Breast epithelium (tissue), 4 donors: ENCODE measurements at regions not wholly inside any gene's neighbourhood (a gene's known extent, or its start where the extent isn't known, plus 50 kb on each side); places are given as distances from the start of the nearest gene placed in this dataset.

Source experiments
- DNase-seq, 2 donors: peaks; one replicate each; pipeline ENCODE4 v3.0.0-alpha.2; 2019; ENCODE audit warnings: low spot score in 2 of 2
- H3K27ac ChIP-seq, 2 donors: fragments of 200-600 bp; sonication (generic) in 1 of 2; one replicate each; pipeline ENCODE4 v1.5.1; 2016 to 2019; ENCODE audit warnings: mild to moderate bottlenecking in 1 of 2
- H3K27me3 ChIP-seq, 2 donors: fragments of 200-600 bp; sonication (generic) in 1 of 2; one replicate each; pipeline versions ENCODE4 v1.5.1 to v1.6.0; 2017 to 2019; ENCODE audit warnings: control low read depth in 1 of 2, mild to moderate bottlenecking in 1 of 2
- H3K36me3 ChIP-seq: fragments of 200-600 bp; one replicate; pipeline ENCODE4 v1.5.1; 2019
- H3K4me1 ChIP-seq, 2 donors: fragments of 200-600 bp; sonication (generic); one replicate each; pipeline ENCODE4 v1.5.1; 2016 to 2019; ENCODE audit warnings: control low read depth in 1 of 2
- H3K4me3 ChIP-seq, 3 donors: fragments of 200-600 bp; sonication (generic); 1 replicate in 2 of 3; 2 replicates in 1 of 3; pipeline ENCODE4 v1.5.1; 2016 to 2019; ENCODE audit warnings: mild to moderate bottlenecking in 3 of 3, moderate library complexity in 2 of 3
- H3K9me3 ChIP-seq, 2 donors: fragments of 200-600 bp; sonication (generic) in 1 of 2; one replicate each; pipeline ENCODE4 v1.5.1; 2016 to 2019; ENCODE audit warnings: control low read depth in 1 of 2
- POLR2A ChIP-seq: fragments of 450-650 bp; IDR thresholded peaks from one replicate; pipeline ENCODE4 v1.6.1; 2016; ENCODE audit warnings: antibody characterized with exemption, mild to moderate bottlenecking, moderate library complexity
- POLR2AphosphoS5 ChIP-seq, 3 donors: sonication (generic); formaldehyde crosslinking; IDR thresholded peaks; one replicate each; pipeline ENCODE4 v1.6.1; 2017; ENCODE audit warnings: antibody characterized with exemption in 3 of 3
- intact Hi-C: fragments of 100-400 bp; cut with DNase I; formaldehyde crosslinking; loops from one replicate; pipeline ENCODE4 v1.15.1; 2023; ENCODE audit warnings: low total_unique reads
- TF ChIP-seq, protein P1 (sequence below), 3 donors: fragments of 450-650 bp; IDR thresholded peaks; one replicate each; pipeline ENCODE4 v1.5.1; 2016 to 2017; ENCODE audit warnings: antibody characterized with exemption in 3 of 3, mild to moderate bottlenecking in 3 of 3, moderate library complexity in 3 of 3

DNA sequence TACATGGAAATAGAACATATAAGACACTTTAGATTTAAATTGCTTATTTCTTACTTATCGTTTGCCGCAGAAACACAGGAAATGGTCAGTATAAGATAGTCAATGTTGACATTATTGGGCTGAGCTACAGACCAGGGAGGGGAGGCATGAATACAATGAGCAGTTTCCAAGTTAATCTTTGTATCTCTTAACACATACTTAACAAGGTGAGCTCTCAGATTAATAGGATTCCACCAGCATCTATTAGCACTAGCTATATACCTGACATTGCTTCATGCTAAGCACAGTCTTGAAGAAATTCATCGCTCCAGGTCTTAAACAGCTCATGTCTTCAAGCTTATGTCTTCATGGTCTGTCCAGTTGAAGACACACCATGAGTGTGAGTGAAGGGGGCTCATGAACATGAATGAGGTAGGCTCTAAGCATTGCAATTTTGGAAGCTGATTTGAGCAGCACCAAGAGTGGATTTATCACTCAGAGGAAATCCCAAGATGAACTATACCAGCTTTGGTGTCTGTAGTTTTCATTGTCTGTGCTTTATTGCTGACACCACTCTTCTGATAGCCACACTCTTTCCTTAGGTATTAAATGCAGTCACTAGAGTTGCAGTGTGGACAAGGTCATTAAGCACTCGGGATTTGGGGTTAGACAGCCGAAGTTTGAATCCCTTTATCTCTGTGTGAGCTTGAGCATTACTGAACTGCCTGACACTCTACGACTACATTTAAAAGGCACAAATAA is 359.3 kb upstream of the EPHA4 start:
- Histone ChIP-seq H3K4me3 (no peak overlapping the region), H3K36me3 (no peaks in the 10 kb centered on the region), H3K27me3 (no peaks in the 10 kb centered on the region), H3K9me3 (no peaks in the 10 kb centered on the region), H3K4me1 (no peaks in the 10 kb centered on the region), H3K27ac (no peak overlapping the region)
- intact Hi-C loops: no loop called here
- no peak for DNase-seq
- TF ChIP-seq, protein P1, sequence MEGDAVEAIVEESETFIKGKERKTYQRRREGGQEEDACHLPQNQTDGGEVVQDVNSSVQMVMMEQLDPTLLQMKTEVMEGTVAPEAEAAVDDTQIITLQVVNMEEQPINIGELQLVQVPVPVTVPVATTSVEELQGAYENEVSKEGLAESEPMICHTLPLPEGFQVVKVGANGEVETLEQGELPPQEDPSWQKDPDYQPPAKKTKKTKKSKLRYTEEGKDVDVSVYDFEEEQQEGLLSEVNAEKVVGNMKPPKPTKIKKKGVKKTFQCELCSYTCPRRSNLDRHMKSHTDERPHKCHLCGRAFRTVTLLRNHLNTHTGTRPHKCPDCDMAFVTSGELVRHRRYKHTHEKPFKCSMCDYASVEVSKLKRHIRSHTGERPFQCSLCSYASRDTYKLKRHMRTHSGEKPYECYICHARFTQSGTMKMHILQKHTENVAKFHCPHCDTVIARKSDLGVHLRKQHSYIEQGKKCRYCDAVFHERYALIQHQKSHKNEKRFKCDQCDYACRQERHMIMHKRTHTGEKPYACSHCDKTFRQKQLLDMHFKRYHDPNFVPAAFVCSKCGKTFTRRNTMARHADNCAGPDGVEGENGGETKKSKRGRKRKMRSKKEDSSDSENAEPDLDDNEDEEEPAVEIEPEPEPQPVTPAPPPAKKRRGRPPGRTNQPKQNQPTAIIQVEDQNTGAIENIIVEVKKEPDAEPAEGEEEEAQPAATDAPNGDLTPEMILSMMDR (IDR thresholded peaks at IDR 0.05): no peak
- no peak for TF ChIP-seq POLR2A
- TF ChIP-seq POLR2AphosphoS5 (IDR thresholded peaks at IDR 0.05): no peak

DNA sequence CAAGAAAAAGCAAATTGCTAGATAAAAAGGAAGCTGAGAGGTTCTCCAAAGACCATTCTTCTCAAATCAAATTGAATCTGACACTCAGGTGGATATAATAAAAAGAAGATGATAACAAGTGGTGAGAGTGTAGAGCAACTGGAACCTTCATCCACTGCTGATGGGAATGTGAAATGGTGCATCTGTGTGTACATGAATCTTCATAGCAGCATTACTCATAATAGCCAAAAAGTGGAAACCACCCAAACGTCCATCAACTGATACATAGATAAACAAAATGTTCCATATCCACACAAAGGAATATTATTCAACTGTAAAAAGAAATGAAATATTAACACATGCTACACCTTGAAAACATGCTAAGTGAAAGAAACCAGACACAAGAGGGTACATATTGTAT is 357.2 kb upstream of the EPHA4 start:
- intact Hi-C loops: no loop called here
- Histone ChIP-seq H3K4me3 (no peak overlapping the region), H3K9me3 (no peaks in the 10 kb centered on the region), H3K27me3 (no peaks in the 10 kb centered on the region), H3K27ac (no peak overlapping the region), H3K36me3 (no peaks in the 10 kb centered on the region), H3K4me1 (no peaks in the 10 kb centered on the region)
- no peak for DNase-seq
- no peak for TF ChIP-seq POLR2A
- TF ChIP-seq, protein P1 (IDR thresholded peaks at IDR 0.05): no peak
- no peak for TF ChIP-seq POLR2AphosphoS5 (IDR thresholded peaks at IDR 0.05)

DNA sequence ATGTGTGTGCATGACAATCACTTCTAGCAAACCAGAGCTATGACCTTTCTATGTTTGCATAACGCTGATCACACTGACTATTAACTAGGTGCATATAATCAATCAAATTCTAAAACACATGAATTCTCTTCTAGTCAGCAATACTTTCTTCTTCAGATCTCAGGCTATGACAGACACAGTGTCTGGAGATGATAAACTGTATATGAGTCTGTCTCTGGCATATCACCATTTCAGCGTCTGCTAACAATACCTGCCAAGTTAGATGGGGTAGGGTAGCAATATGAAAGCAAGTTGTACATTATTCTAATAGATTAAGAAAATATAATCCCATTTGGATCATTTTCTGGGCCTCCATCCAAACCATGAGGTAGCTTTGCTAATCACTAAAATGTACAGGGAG is 354.2 kb upstream of the EPHA4 start:
- H3K9me3 ChIP-seq: no peaks in the 10 kb centered on the region
- DNase-seq: no peak
- intact Hi-C loops: no loop called here
- no peak overlapping the region for H3K27ac ChIP-seq
- no peaks in the 10 kb centered on the region for H3K4me1 ChIP-seq
- H3K27me3 ChIP-seq: no peaks in the 10 kb centered on the region
- TF ChIP-seq, protein P1 (IDR thresholded peaks at IDR 0.05): no peak
- TF ChIP-seq POLR2A: no peak
- no peaks in the 10 kb centered on the region for H3K36me3 ChIP-seq
- no peak overlapping the region for H3K4me3 ChIP-seq

DNA sequence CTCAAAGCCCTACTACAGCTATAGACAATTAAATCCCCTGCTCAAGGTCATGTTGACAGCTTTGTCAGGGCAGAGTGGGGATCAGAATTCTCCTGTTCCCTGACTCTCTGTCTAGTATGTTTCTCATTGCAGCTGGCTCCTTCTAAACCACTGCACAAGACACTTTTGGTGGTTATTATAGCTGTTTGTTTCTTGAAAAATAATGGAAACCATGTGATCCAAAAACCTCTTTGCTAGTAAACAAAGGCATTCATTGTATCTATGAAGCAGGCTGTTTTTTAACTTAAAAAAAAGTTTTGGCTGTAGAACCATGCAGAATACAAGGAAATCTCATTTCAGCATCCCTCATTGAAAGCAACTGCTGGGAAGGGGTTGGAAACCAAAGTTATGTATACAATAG is 352.5 kb upstream of the EPHA4 start:
- intact Hi-C loops: no loop called here
- TF ChIP-seq POLR2AphosphoS5 (IDR thresholded peaks at IDR 0.05) (no peak), POLR2A (no peak)
- TF ChIP-seq, protein P1 (IDR thresholded peaks at IDR 0.05): no peak
- no peaks in the 10 kb centered on the region for H3K36me3 ChIP-seq
- no peaks in the 10 kb centered on the region for H3K27me3 ChIP-seq
- H3K4me3 ChIP-seq: no peak overlapping the region
- H3K27ac ChIP-seq: no peak overlapping the region
- H3K9me3 ChIP-seq: no peaks in the 10 kb centered on the region
- H3K4me1 ChIP-seq: no peaks in the 10 kb centered on the region
- DNase-seq: no peak

DNA sequence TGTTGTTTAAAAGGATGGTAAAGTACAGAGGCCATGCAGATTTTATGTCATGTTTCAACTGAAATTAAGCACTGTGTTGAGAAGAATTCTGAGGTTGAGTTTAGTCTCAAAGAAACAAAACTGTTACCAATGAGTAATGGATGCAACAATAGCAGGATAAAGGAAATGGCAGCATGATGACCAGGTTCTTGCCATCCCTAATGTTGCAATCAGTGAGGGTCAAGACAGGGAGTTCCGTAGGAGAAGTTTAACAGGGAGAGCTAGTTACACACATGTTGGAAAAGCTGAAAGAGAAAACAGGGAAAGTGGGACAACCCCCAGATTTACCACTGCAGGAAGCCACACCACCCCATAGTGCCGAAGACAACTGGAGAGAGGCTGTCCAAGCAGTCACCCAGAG is 343.8 kb upstream of the EPHA4 start:
- intact Hi-C loops: no loop called here
- Histone ChIP-seq H3K27me3 (no peaks in the 10 kb centered on the region), H3K9me3 (no peaks in the 10 kb centered on the region), H3K4me3 (no peak overlapping the region), H3K36me3 (no peaks in the 10 kb centered on the region), H3K4me1 (no peaks in the 10 kb centered on the region), H3K27ac (no peak overlapping the region)
- DNase-seq: no peak
- TF ChIP-seq, protein P1 (IDR thresholded peaks at IDR 0.05): no peak
- TF ChIP-seq POLR2A (no peak), POLR2AphosphoS5 (IDR thresholded peaks at IDR 0.05) (no peak)
